ENCODE measurements at regions not wholly inside any gene's neighbourhood (a gene's known extent, or its start where the extent isn't known, plus 50 kb on each side); places are given as distances from the start of the nearest gene placed in this dataset.

GRCh38 chr6:134706806-134707205 is 243.1 kb downstream of the ALDH8A1 start:
- no peaks in the 10 kb centered on the region for H3K9me3 ChIP-seq
- TF ChIP-seq POLR2A (IDR thresholded peaks at IDR 0.05) (no peak), POLR2AphosphoS5 (IDR thresholded peaks at IDR 0.05) (no peak), CTCF (IDR thresholded peaks at IDR 0.05 in 8 of 11, conservative IDR thresholded peaks at IDR 0.05 in 3 of 11) (no peak)
- no peaks in the 10 kb centered on the region for H3K4me1 ChIP-seq
- no peak overlapping the region for H3K27ac ChIP-seq
- no peaks in the 10 kb centered on the region for H3K27me3 ChIP-seq (replicated peaks in 1 of 7)
- H3K36me3 ChIP-seq = no peaks in the 10 kb centered on the region
- H3K4me3 ChIP-seq = no peak overlapping the region
- no peak for DNase-seq
- intact Hi-C loops (cut with DNase I; ENCODE audit: low total_unique reads) = no loop called here
- 60 to 88% (median 80%) methylated on average over 2 of the region's 2 CpGs for WGBS, 5 donors

DNA sequence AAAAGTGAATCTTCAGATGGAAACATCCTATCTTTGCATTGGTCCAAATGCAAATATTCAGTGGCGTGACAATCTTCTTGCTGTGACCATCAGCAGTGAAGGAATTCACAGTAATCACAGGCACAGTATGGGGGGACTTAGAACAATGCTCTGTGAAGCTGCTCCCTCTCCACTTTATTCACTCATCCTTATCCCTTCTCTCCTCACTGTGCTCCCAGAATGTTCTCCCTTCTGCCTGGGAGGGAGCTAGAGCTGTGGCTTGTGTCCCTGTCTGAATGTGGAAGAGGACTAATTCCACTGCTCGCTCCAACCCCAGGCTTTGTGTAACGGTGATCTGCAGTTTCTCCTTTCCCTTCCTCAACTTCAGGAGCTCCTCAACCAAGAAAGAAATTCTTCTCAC is 243.7 kb downstream of the ALDH8A1 start:
- Histone ChIP-seq H3K4me1 (no peaks in the 10 kb centered on the region), H3K4me3 (no peak overlapping the region), H3K36me3 (no peaks in the 10 kb centered on the region), H3K27me3 (replicated peaks in 1 of 7) (no peaks in the 10 kb centered on the region), H3K9me3 (no peaks in the 10 kb centered on the region), H3K27ac (no peak overlapping the region)
- TF ChIP-seq CTCF (IDR thresholded peaks at IDR 0.05 in 8 of 11, conservative IDR thresholded peaks at IDR 0.05 in 3 of 11) = no peak
- no peak for TF ChIP-seq POLR2AphosphoS5 (IDR thresholded peaks at IDR 0.05)
- no peak for TF ChIP-seq POLR2A (IDR thresholded peaks at IDR 0.05)
- no peak for DNase-seq
- WGBS, 5 donors = 74 to 95% (median 87%) methylated on average over 3 of the region's 3 CpGs
- intact Hi-C loops (cut with DNase I; ENCODE audit: low total_unique reads) = no loop called here

DNA sequence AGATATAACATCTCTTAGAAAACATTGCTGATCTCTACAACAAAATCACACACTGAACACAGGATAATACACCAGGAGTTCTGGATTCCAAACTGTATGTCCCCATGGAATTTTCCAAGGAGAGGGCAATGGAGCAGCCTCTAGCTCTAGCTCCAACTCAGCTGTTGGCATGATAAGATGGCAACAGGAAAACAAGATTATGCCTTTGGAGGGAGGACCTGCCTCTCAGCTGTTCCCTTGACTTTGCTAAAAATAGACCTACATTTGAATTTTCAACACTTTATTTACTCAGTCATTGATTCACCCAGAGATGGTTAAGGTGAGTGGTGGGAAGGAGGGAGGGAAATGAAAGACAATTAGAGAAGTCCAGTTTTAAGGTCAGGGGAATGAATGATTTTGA is 246.7 kb downstream of the ALDH8A1 start:
- H3K4me3 ChIP-seq = no peak overlapping the region
- H3K27ac ChIP-seq = no peak overlapping the region
- H3K9me3 ChIP-seq = no peaks in the 10 kb centered on the region
- no peak for TF ChIP-seq POLR2A (IDR thresholded peaks at IDR 0.05)
- no peak for TF ChIP-seq POLR2AphosphoS5 (IDR thresholded peaks at IDR 0.05)
- TF ChIP-seq CTCF (IDR thresholded peaks at IDR 0.05 in 8 of 11, conservative IDR thresholded peaks at IDR 0.05 in 3 of 11) = no peak
- intact Hi-C loops (cut with DNase I; ENCODE audit: low total_unique reads) = no loop called here
- no peaks in the 10 kb centered on the region for H3K36me3 ChIP-seq
- no peaks in the 10 kb centered on the region for H3K4me1 ChIP-seq
- no peak for DNase-seq
- no peaks in the 10 kb centered on the region for H3K27me3 ChIP-seq (replicated peaks in 1 of 7)

- intact Hi-C loops (cut with DNase I; ENCODE audit: low total_unique reads) = no loop called here
- Histone ChIP-seq H3K9me3 (no peaks in the 10 kb centered on the region), H3K27me3 (replicated peaks in 1 of 7) (no peaks in the 10 kb centered on the region), H3K36me3 (no peaks in the 10 kb centered on the region), H3K4me3 (no peak overlapping the region), H3K4me1 (no peaks in the 10 kb centered on the region), H3K27ac (no peak overlapping the region)
- DNase-seq = no peak
- no peak for TF ChIP-seq POLR2A (IDR thresholded peaks at IDR 0.05)
- WGBS, 5 donors = 91 to 99% (median 96%) methylated on average over 3 of the region's 3 CpGs
These were observed 247.6 kb downstream of the ALDH8A1 start for GRCh38 chr6:134702279-134702678.

DNA sequence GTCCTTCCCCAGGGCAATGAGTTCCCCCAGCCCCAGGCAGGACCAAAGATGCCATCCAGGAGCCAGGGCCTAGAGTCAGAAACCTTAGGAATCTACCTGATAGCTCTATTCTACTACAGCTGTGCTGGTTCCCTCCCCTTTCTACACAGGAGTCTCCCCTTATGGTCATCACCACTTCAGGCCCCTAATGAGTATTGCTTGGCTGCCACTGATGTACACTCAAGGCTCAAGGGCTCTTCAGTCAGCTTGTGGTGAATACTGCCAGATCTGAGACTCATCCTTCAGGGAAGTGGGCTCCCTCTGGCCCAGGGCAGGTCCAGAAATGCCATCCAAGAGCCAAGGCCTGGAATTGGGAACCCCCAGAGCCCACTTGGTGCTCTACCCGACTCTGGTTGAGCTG is 248.6 kb downstream of the ALDH8A1 start:
- H3K36me3 ChIP-seq = no peaks in the 10 kb centered on the region
- no peak overlapping the region for H3K27ac ChIP-seq
- no peaks in the 10 kb centered on the region for H3K4me1 ChIP-seq
- H3K9me3 ChIP-seq = no peaks in the 10 kb centered on the region
- WGBS, 5 donors = 79 to 96% (median 94%) methylated on average over 1 of the region's 1 CpG
- intact Hi-C loops (cut with DNase I; ENCODE audit: low total_unique reads) = no loop called here
- TF ChIP-seq CTCF (IDR thresholded peaks at IDR 0.05 in 8 of 11, conservative IDR thresholded peaks at IDR 0.05 in 3 of 11) (no peak), POLR2A (IDR thresholded peaks at IDR 0.05) (no peak), POLR2AphosphoS5 (IDR thresholded peaks at IDR 0.05) (no peak)
- H3K27me3 ChIP-seq (replicated peaks in 1 of 7) = no peaks in the 10 kb centered on the region
- DNase-seq = no peak
- no peak overlapping the region for H3K4me3 ChIP-seq

Measured in spleen (tissue), 11 donors.